GM12875 (cell line): ENCODE measurements at regions not wholly inside any gene's neighbourhood (a gene's known extent, or its start where the extent isn't known, plus 50 kb on each side); places are given as distances from the start of the nearest gene placed in this dataset.

Experiments
- H3K4me3 ChIP-seq: one replicate; pipeline ENCODE4 v1.5.1; 2011; ENCODE audit warnings: low read depth, low read length, control low read depth
- CTCF ChIP-seq: IDR thresholded peaks from 2 replicates; pipeline ENCODE4 v1.5.1; 2011; ENCODE audit warnings: low read depth, mild to moderate bottlenecking, control low read depth, inconsistent platforms, low read length, moderate library complexity, borderline replicate concordance; ENCODE audit not compliant: insufficient read depth

- TF ChIP-seq CTCF: no peak
- H3K4me3 ChIP-seq: no peak overlapping the region
Observed at GRCh38 chr2:10202131-10202665, 79.7 kb downstream of the RRM2 start.

- H3K4me3 ChIP-seq: no peak overlapping the region
- TF ChIP-seq CTCF: no peak
Observed at GRCh38 chr2:10204326-10205161, 82.0 kb downstream of the RRM2 start.

- TF ChIP-seq CTCF: no peak
- H3K4me3 ChIP-seq: no peak overlapping the region
Observed at GRCh38 chr2:10205162-10205475, 82.6 kb downstream of the RRM2 start.

- H3K4me3 ChIP-seq: no peak overlapping the region
- TF ChIP-seq CTCF: no peak
Observed at GRCh38 chr2:10208736-10209135, 86.2 kb downstream of the RRM2 start.

GRCh38 chr2:10209406-10209935 is 86.9 kb downstream of the RRM2 start:
- H3K4me3 ChIP-seq: no peak overlapping the region
- TF ChIP-seq CTCF: no peak

GRCh38 chr2:10210336-10210735 is 87.8 kb downstream of the RRM2 start:
- TF ChIP-seq CTCF: no peak
- H3K4me3 ChIP-seq: no peak overlapping the region
